Osteocyte (in vitro differentiated cells): ENCODE measurements at regions not wholly inside any gene's neighbourhood (a gene's known extent, or its start where the extent isn't known, plus 50 kb on each side); places are given as distances from the start of the nearest gene placed in this dataset.

Experiments
- DNase-seq: peaks from one replicate; pipeline ENCODE4 v3.0.0; 2021; ENCODE audit warnings: mixed read lengths; ENCODE audit not compliant: unreplicated experiment; ENCODE audit errors: extremely low spot score
- H3K27ac Mint-ChIP-seq: one replicate; pipeline ENCODE4 v1.8.0; 2021; ENCODE audit warnings: mild to moderate bottlenecking, mixed read lengths; ENCODE audit not compliant: unreplicated experiment
- H3K27me3 Mint-ChIP-seq: one replicate; pipeline ENCODE4 v1.8.0; 2021; ENCODE audit warnings: mixed read lengths; ENCODE audit not compliant: unreplicated experiment
- H3K36me3 Mint-ChIP-seq: one replicate; pipeline ENCODE4 v1.8.0; 2021; ENCODE audit warnings: mixed read lengths; ENCODE audit not compliant: unreplicated experiment
- H3K4me1 Mint-ChIP-seq: one replicate; pipeline ENCODE4 v1.8.0; 2021; ENCODE audit warnings: mixed read lengths; ENCODE audit not compliant: unreplicated experiment
- H3K4me3 Mint-ChIP-seq: one replicate; pipeline ENCODE4 v1.8.0; 2021; ENCODE audit warnings: mild to moderate bottlenecking, moderate library complexity, mixed read lengths; ENCODE audit not compliant: unreplicated experiment
- H3K9me3 Mint-ChIP-seq: one replicate; pipeline ENCODE4 v1.8.0; 2021; ENCODE audit warnings: mixed read lengths; ENCODE audit not compliant: unreplicated experiment
- TF ChIP-seq, protein P1 (sequence below): fragments of 200-600 bp; sonication (generic); IDR thresholded peaks from 2 replicates; pipeline ENCODE4 v1.5.0; 2021; ENCODE audit warnings: antibody characterized with exemption, mild to moderate bottlenecking, moderate library complexity

DNA sequence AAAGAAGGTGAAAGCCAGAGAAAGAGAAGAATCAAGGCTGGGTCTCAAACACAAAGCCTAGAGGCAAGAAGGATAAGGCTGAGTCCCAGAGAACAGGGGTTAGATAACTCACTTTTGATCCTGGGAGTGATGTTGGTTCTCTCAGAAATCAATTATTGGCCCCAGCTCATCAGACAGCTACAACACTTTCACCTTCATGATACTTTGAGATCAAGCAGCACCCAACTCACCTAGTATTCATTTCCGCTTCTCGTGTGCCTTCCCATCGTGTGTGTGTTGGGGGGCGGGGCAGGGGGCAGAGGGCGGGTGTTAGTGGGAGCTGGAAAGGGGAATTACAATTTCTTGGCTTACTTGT, 92.2 kb upstream of the RAD23B start:
- Mint-ChIP-seq H3K27ac (no peak overlapping the region), H3K27me3 (no peaks in the 10 kb centered on the region), H3K4me1 (peaks cover 10% of the 10 kb centered on the region), H3K9me3 (no peaks in the 10 kb centered on the region), H3K4me3 (no peak overlapping the region), H3K36me3 (no peaks in the 10 kb centered on the region)
- DNase-seq = no peak
- TF ChIP-seq, protein P1, sequence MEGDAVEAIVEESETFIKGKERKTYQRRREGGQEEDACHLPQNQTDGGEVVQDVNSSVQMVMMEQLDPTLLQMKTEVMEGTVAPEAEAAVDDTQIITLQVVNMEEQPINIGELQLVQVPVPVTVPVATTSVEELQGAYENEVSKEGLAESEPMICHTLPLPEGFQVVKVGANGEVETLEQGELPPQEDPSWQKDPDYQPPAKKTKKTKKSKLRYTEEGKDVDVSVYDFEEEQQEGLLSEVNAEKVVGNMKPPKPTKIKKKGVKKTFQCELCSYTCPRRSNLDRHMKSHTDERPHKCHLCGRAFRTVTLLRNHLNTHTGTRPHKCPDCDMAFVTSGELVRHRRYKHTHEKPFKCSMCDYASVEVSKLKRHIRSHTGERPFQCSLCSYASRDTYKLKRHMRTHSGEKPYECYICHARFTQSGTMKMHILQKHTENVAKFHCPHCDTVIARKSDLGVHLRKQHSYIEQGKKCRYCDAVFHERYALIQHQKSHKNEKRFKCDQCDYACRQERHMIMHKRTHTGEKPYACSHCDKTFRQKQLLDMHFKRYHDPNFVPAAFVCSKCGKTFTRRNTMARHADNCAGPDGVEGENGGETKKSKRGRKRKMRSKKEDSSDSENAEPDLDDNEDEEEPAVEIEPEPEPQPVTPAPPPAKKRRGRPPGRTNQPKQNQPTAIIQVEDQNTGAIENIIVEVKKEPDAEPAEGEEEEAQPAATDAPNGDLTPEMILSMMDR = no peak

GRCh38 chr9:107193251-107193650, 89.8 kb upstream of the RAD23B start:
- H3K27me3 Mint-ChIP-seq = no peaks in the 10 kb centered on the region
- H3K9me3 Mint-ChIP-seq = no peaks in the 10 kb centered on the region
- no peaks in the 10 kb centered on the region for H3K36me3 Mint-ChIP-seq
- TF ChIP-seq, protein P1 = no peak
- no peak overlapping the region for H3K4me3 Mint-ChIP-seq
- no peak overlapping the region for H3K27ac Mint-ChIP-seq
- DNase-seq = no peak
- H3K4me1 Mint-ChIP-seq = peaks cover 10% of the 10 kb centered on the region

DNA sequence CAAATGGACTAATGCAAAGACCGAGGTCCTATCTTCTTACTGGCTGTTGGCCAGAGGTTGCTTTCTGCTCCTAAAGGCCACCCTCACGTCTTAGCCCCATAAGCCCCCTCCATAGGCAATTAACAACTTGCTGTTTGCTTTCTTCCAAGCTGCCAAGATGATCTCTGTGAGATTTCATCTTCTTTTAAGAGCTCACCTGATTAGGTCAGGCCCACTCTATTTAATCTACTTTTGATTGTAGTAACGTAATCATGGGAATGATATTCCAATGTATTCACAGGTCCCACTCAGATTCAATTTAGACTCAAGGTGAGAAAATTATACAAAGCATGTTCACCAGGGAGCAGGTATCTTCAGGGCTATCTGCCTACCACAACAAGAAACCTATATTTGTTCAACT, 84.4 kb upstream of the RAD23B start:
- Mint-ChIP-seq H3K27ac (no peak overlapping the region), H3K36me3 (peaks cover 2% of the 10 kb centered on the region)

DNA sequence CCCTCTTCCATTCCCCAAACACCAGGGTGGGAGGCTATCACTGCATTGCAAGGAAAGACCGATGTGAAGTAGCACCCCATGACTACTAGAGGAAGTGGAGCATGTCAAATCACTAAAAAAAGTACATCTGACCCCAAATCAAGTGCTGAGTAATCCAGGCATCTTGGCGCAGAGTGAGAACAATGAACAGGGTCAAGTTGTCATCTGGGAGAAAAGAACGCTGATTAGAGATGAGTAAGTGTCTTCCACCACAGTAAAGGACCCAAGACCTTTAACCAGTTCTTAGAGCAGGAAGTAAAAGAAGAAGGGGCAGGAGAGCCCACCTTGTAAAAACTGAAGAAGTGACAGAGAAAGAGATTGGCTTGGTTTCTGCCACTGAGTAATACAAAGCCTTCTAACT, 75.0 kb upstream of the RAD23B start:
- no peak for DNase-seq
- no peak overlapping the region for H3K4me3 Mint-ChIP-seq
- TF ChIP-seq, protein P1 = no peak
- H3K36me3 Mint-ChIP-seq = no peaks in the 10 kb centered on the region
- no peaks in the 10 kb centered on the region for H3K27me3 Mint-ChIP-seq
- no peaks in the 10 kb centered on the region for H3K9me3 Mint-ChIP-seq
- no peak overlapping the region for H3K27ac Mint-ChIP-seq
- H3K4me1 Mint-ChIP-seq = peaks cover 5% of the 10 kb centered on the region

More for the DNA sequence above, 84.4 kb upstream of the RAD23B start:
- TF ChIP-seq, protein P1 = no peak
- no peak overlapping the region for H3K4me3 Mint-ChIP-seq
- no peaks in the 10 kb centered on the region for H3K27me3 Mint-ChIP-seq
- peaks cover 4% of the 10 kb centered on the region for H3K9me3 Mint-ChIP-seq
- no peak for DNase-seq
- no peaks in the 10 kb centered on the region for H3K4me1 Mint-ChIP-seq

DNA sequence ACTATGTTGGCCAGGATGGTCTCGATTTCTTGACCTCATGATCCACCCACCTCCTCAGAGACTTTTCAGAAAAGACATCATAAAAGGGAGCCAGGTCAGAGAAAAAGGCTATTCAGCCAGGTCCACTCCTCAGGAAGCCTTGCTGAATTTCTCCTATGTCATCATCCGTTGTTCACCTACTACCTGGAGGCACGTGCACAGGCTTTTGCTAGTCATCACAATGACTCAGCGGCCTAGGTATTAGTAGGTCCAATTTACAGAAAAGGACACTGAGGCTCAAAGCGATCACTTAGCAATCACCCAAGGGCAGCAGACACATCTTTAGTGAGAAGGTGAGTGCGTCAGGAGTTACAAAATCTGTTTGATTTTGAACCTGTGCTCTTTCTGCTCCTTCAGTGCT, 72.3 kb upstream of the RAD23B start:
- H3K27ac Mint-ChIP-seq = no peak overlapping the region
- no peak for DNase-seq
- TF ChIP-seq, protein P1 = no peak
- peaks cover 26% of the 10 kb centered on the region for H3K4me1 Mint-ChIP-seq
- H3K9me3 Mint-ChIP-seq = no peaks in the 10 kb centered on the region
- no peak overlapping the region for H3K4me3 Mint-ChIP-seq
- H3K27me3 Mint-ChIP-seq = no peaks in the 10 kb centered on the region
- no peaks in the 10 kb centered on the region for H3K36me3 Mint-ChIP-seq
